PC-9 (cell line): ENCODE measurements at regions not wholly inside any gene's neighbourhood (a gene's known extent, or its start where the extent isn't known, plus 50 kb on each side); places are given as distances from the start of the nearest gene placed in this dataset.
"Not testable (repeated sequence)": the region's sequence is repeated elsewhere in the genome, so short reads cannot be mapped to it uniquely, and the experiment has no call there.

Source experiments
- BruUV-seq: library from RNA; stranded (reverse); fragments of 400-500 nt; replicated peaks from 2 replicates; lab custom pipeline; 2021; lab: Mats Ljungman, UMichigan
- CTCF ChIA-PET: fragments of 300-600 bp; sonication (Branson Sonifier 250); formaldehyde crosslinking; loops from one replicate; lab custom pipeline; 2022; ENCODE audit warnings: antibody characterized with exemption; lab: Charles Lee
- POLR2A ChIA-PET: fragments of 300-600 bp; sonication (Branson Sonifier 250); formaldehyde crosslinking; loops from one replicate; lab custom pipeline; 2022; ENCODE audit warnings: antibody characterized with exemption; ENCODE audit not compliant: unreplicated experiment; lab: Charles Lee
- DNase-seq, 2 experiments: peaks; one replicate each; pipeline versions ENCODE4 v3.0.0 to v3.0.0-alpha.2; 2015 to 2022; ENCODE audit warnings: mixed read lengths in 1 of 2
- H2AFZ ChIP-seq: fragments of 200-600 bp; sonication (generic); 2 replicates; pipeline ENCODE4 v1.8.1; 2017; ENCODE audit warnings: antibody characterized with exemption
- H3F3A ChIP-seq: fragments of 200-600 bp; sonication (generic); 2 replicates; pipeline ENCODE4 v1.8.1; 2017; ENCODE audit warnings: antibody characterized with exemption, mild to moderate bottlenecking, low read depth; ENCODE audit not compliant: insufficient read depth
- H3K27ac ChIP-seq: fragments of 200-600 bp; sonication (generic); 2 replicates; pipeline ENCODE4 v1.6.1; 2016; ENCODE audit warnings: mixed run types
- H3K27me3 ChIP-seq: fragments of 200-600 bp; sonication (generic); 2 replicates; pipeline ENCODE4 v1.6.1; 2016; ENCODE audit warnings: low read depth, mixed run types; ENCODE audit not compliant: insufficient read depth
- H3K36me3 ChIP-seq: fragments of 200-600 bp; sonication (generic); 2 replicates; pipeline ENCODE4 v1.6.1; 2016; ENCODE audit warnings: low read depth, mixed run types
- H3K4me1 ChIP-seq: fragments of 200-600 bp; sonication (generic); replicated peaks from 2 replicates; pipeline ENCODE4 v1.6.1; 2016; ENCODE audit warnings: mixed run types; ENCODE audit not compliant: insufficient read depth
- H3K4me2 ChIP-seq: fragments of 200-600 bp; sonication (generic); 2 replicates; pipeline ENCODE4 v1.6.1; 2017; ENCODE audit warnings: mixed run types
- H3K4me3 ChIP-seq: fragments of 200-600 bp; sonication (generic); 2 replicates; pipeline ENCODE4 v1.6.1; 2016; ENCODE audit warnings: mixed run types
- H3K79me2 ChIP-seq: fragments of 200-600 bp; sonication (generic); 2 replicates; pipeline ENCODE4 v1.6.1; 2017; ENCODE audit warnings: low read depth, mixed run types
- H3K9me2 ChIP-seq: fragments of 200-600 bp; sonication (generic); 2 replicates; pipeline ENCODE4 v1.8.1; 2017; ENCODE audit warnings: mild to moderate bottlenecking; ENCODE audit not compliant: insufficient read depth
- H3K9me3 ChIP-seq: fragments of 200-600 bp; sonication (generic); 2 replicates; pipeline ENCODE4 v1.8.1; 2016; ENCODE audit warnings: low read depth; ENCODE audit not compliant: insufficient read depth
- H4K20me1 ChIP-seq: fragments of 200-600 bp; sonication (generic); 2 replicates; pipeline ENCODE4 v1.8.1; 2017; ENCODE audit not compliant: insufficient read depth
- EZH2 ChIP-seq: fragments of 200-600 bp; sonication (generic); IDR thresholded peaks from 2 replicates; pipeline ENCODE4 v1.8.0; 2017; ENCODE audit warnings: antibody characterized with exemption, low read depth
- intact Hi-C: fragments of 100-400 bp; cut with micrococcal nuclease; formaldehyde crosslinking; loops from one replicate; pipeline ENCODE4 v1.10.0; 2022; ENCODE audit not compliant: unreplicated experiment
- TF ChIP-seq, protein P1 (sequence below): fragments of 200-600 bp; sonication (generic); conservative IDR thresholded peaks from 2 replicates; pipeline ENCODE4 v1.6.1; 2017; ENCODE audit warnings: mixed run types, antibody characterized with exemption, mild to moderate bottlenecking, moderate library complexity

DNA sequence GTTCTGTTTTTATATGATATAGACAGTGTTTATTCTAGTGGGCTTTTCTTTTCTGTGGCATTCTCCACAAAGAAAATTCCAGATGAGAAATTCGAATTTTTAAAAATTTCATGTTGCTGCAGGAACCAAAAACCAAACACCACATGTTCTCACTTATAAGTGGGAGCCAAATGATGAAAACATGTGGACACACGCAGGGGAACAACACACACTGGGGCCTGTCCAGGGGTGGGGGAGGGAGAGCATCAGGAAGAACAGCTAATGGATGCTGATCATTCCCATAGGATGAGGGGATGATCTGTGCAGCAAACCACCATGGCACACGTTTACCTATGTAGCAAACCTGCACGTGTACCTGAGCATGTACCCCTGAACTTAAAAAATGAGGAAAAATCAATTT lies 499.0 kb upstream of the SLC35B3 start:
- H3K27ac ChIP-seq, result no peak overlapping the region
- no peaks in the 10 kb centered on the region for H3K9me2 ChIP-seq
- intact Hi-C loops, result no loop called here
- H3K79me2 ChIP-seq, result no peaks in the 10 kb centered on the region
- ChIA-PET POLR2A (no interaction called here), CTCF (no interaction called here)
- no peaks in the 10 kb centered on the region for H4K20me1 ChIP-seq
- no peak overlapping the region for H3K4me2 ChIP-seq
- TF ChIP-seq, protein P1, sequence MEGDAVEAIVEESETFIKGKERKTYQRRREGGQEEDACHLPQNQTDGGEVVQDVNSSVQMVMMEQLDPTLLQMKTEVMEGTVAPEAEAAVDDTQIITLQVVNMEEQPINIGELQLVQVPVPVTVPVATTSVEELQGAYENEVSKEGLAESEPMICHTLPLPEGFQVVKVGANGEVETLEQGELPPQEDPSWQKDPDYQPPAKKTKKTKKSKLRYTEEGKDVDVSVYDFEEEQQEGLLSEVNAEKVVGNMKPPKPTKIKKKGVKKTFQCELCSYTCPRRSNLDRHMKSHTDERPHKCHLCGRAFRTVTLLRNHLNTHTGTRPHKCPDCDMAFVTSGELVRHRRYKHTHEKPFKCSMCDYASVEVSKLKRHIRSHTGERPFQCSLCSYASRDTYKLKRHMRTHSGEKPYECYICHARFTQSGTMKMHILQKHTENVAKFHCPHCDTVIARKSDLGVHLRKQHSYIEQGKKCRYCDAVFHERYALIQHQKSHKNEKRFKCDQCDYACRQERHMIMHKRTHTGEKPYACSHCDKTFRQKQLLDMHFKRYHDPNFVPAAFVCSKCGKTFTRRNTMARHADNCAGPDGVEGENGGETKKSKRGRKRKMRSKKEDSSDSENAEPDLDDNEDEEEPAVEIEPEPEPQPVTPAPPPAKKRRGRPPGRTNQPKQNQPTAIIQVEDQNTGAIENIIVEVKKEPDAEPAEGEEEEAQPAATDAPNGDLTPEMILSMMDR, result no peak
- no peak for TF ChIP-seq EZH2
- no TSS peak for BruUV-seq
- H3K27me3 ChIP-seq, result no peaks in the 10 kb centered on the region
- no peak overlapping the region for H2AFZ ChIP-seq
- no peaks in the 10 kb centered on the region for H3K9me3 ChIP-seq
- no peaks in the 10 kb centered on the region for H3F3A ChIP-seq
- no peak overlapping the region for H3K4me3 ChIP-seq
- no peaks in the 10 kb centered on the region for H3K36me3 ChIP-seq
- peaks cover 4% of the 10 kb centered on the region; the same call in 1 of the 2 replicates for H3K4me1 ChIP-seq
- DNase-seq, result no peak

DNA sequence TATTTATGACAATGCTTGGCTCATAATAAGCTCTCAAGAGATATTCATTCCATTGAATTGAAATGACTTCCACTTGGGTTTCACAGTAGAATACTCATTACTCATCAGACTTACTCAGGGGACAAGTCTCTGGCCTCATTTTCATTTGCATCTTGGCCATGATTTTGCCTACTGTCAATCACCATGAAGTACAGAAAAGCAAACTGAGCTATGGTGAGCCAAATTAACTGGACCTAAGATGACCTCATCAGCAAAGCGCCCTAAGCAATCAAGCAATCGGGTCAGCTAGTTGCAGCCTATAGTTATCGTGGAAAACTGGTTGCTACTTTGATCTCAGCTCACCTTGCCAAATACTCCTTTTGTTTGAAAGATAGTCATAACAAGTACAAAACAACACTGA lies 494.7 kb upstream of the SLC35B3 start:
- ChIA-PET POLR2A (no interaction called here), CTCF (no interaction called here)
- no peak for DNase-seq
- no peaks in the 10 kb centered on the region for H3K27me3 ChIP-seq
- H3K4me2 ChIP-seq, result no peak overlapping the region
- BruUV-seq, result no TSS peak
- TF ChIP-seq EZH2, result no peak
- TF ChIP-seq, protein P1, result no peak
- H4K20me1 ChIP-seq, result no peaks in the 10 kb centered on the region
- no peak overlapping the region for H3K27ac ChIP-seq
- no peaks in the 10 kb centered on the region for H3K79me2 ChIP-seq
- no peaks in the 10 kb centered on the region for H3K9me2 ChIP-seq
- no peak overlapping the region for H2AFZ ChIP-seq
- H3F3A ChIP-seq, result no peaks in the 10 kb centered on the region
- intact Hi-C loops, result no loop called here
- no peaks in the 10 kb centered on the region for H3K36me3 ChIP-seq
- H3K4me1 ChIP-seq, result no peaks in the 10 kb centered on the region
- no peak overlapping the region for H3K4me3 ChIP-seq
- no peaks in the 10 kb centered on the region for H3K9me3 ChIP-seq

DNA sequence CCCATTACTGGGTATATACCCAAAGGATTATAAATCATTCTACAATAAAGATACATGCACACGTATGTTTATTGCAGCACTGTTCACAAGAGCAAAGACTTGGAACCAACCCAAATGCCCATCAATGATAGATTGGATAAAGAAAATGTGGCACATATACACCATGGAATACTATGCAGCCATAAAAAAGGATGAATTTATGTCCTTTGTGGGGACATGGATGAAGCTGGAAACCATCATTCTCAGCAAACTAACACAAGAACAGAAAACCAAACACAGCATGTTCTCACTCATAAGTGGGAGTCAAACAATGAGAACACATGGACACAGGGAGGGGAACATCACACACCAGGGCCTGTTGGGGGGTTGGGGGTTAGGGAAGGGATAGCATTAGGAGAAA lies 484.9 kb upstream of the SLC35B3 start:
- BruUV-seq, H3K27me3 ChIP-seq, H3K9me3 ChIP-seq: not testable (repeated sequence)

DNA sequence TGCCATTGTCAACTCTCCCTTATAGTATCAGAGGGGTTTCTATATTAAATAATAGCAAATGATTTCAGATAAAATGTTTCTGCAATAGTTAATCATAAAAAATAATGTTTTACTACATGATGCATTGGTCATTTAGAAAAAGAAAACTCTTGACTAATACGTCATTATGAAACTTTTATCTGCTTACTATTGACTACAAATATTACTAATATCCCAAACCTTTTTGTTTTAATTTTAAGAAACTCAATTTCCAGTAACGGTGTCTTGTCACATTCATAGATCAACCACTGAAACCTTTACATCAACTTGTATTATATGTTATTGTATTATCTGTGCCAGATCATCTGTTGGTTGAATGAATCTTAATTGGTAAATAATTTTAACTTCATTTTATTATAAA lies 482.9 kb upstream of the SLC35B3 start:
- Histone ChIP-seq H3K9me2 (no peaks in the 10 kb centered on the region), H3K36me3 (no peaks in the 10 kb centered on the region), H3K27me3 (no peaks in the 10 kb centered on the region), H3F3A (no peaks in the 10 kb centered on the region), H3K79me2 (no peaks in the 10 kb centered on the region), H3K27ac (no peak overlapping the region), H3K9me3 (no peaks in the 10 kb centered on the region), H2AFZ (no peak overlapping the region), H3K4me1 (no peaks in the 10 kb centered on the region), H3K4me3 (no peak overlapping the region), H4K20me1 (no peaks in the 10 kb centered on the region), H3K4me2 (no peak overlapping the region)
- ChIA-PET CTCF (no interaction called here), POLR2A (interaction anchor here (0.6 kb wide), 1 partner anchor 14 kb away, joined by 6 read pairs; no protein-coding TSS in a partner anchor)
- TF ChIP-seq, protein P1, result no peak
- TF ChIP-seq EZH2, result no peak
- DNase-seq, result no peak
- no TSS peak for BruUV-seq
- intact Hi-C loops, result no loop called here

More for the DNA sequence above, 484.9 kb upstream of the SLC35B3 start:
- intact Hi-C loops, DNase-seq, H3F3A ChIP-seq, CTCF ChIA-PET, H4K20me1 ChIP-seq, H3K4me2 ChIP-seq, H3K4me3 ChIP-seq, POLR2A ChIA-PET, H2AFZ ChIP-seq, H3K79me2 ChIP-seq, H3K36me3 ChIP-seq, H3K9me2 ChIP-seq, H3K4me1 ChIP-seq, H3K27ac ChIP-seq: not testable (repeated sequence)
